Neural progenitor cell (in vitro differentiated cells): ENCODE measurements at regions not wholly inside any gene's neighbourhood (a gene's known extent, or its start where the extent isn't known, plus 50 kb on each side); places are given as distances from the start of the nearest gene placed in this dataset.

Experiments
- DNase-seq: peaks from one replicate; pipeline ENCODE4 v3.0.0-alpha.2; 2016; ENCODE audit warnings: low spot score
- H2AFZ ChIP-seq: fragments of 200-600 bp; sonication (generic); replicated peaks from 2 replicates; pipeline ENCODE4 v1.6.1; 2016; ENCODE audit warnings: antibody characterized with exemption
- H3F3A ChIP-seq: fragments of 200-600 bp; sonication (generic); 2 replicates; pipeline ENCODE4 v1.6.1; 2016; ENCODE audit warnings: antibody characterized with exemption, low read depth
- H3K27ac ChIP-seq: fragments of 200-600 bp; sonication (generic); 2 replicates; pipeline ENCODE4 v1.5.1; 2016; ENCODE audit warnings: mild to moderate bottlenecking
- H3K27me3 ChIP-seq: fragments of 200-600 bp; sonication (generic); 2 replicates; pipeline ENCODE4 v1.6.1; 2016; ENCODE audit warnings: mild to moderate bottlenecking, moderate library complexity
- H3K36me3 ChIP-seq: fragments of 200-600 bp; sonication (generic); 2 replicates; pipeline ENCODE4 v1.5.1; 2016
- H3K4me1 ChIP-seq: fragments of 200-600 bp; sonication (generic); 2 replicates; pipeline ENCODE4 v1.6.1; 2016; ENCODE audit warnings: mixed run types
- H3K4me2 ChIP-seq: fragments of 200-600 bp; sonication (generic); 2 replicates; pipeline ENCODE4 v1.6.1; 2016
- H3K4me3 ChIP-seq: fragments of 200-600 bp; sonication (generic); 2 replicates; pipeline ENCODE4 v1.5.1; 2016
- H3K79me2 ChIP-seq: fragments of 200-600 bp; sonication (generic); 2 replicates; pipeline ENCODE4 v1.6.1; 2016; ENCODE audit warnings: low read depth
- H3K9ac ChIP-seq: fragments of 200-600 bp; sonication (generic); 2 replicates; pipeline ENCODE4 v1.6.1; 2016
- H3K9me3 ChIP-seq: fragments of 200-600 bp; sonication (generic); 2 replicates; pipeline ENCODE4 v1.5.1; 2016; ENCODE audit warnings: low read depth
- H4K20me1 ChIP-seq: fragments of 200-600 bp; sonication (generic); 2 replicates; pipeline ENCODE4 v1.6.1; 2016; ENCODE audit warnings: low read depth
- H3K27ac Mint-ChIP-seq: 3 replicates; pipeline ENCODE4 v1.8.0; 2021; ENCODE audit warnings: mixed read lengths
- H3K27me3 Mint-ChIP-seq: 2 replicates; pipeline ENCODE4 v1.8.0; 2022; ENCODE audit warnings: low read depth, mild to moderate bottlenecking, inconsistent platforms, moderate library complexity, mixed read lengths; ENCODE audit not compliant: insufficient read depth
- H3K36me3 Mint-ChIP-seq: 3 replicates; pipeline ENCODE4 v1.8.0; 2021; ENCODE audit warnings: mixed read lengths
- H3K4me1 Mint-ChIP-seq: 3 replicates; pipeline ENCODE4 v1.8.0; 2021; ENCODE audit warnings: mixed read lengths
- H3K4me3 Mint-ChIP-seq: 3 replicates; pipeline ENCODE4 v1.8.0; 2021; ENCODE audit warnings: mild to moderate bottlenecking, moderate library complexity, mixed read lengths
- H3K9me3 Mint-ChIP-seq: 3 replicates; pipeline ENCODE4 v1.8.0; 2020; ENCODE audit warnings: mixed read lengths
- EZH2 ChIP-seq: fragments of 200-600 bp; sonication (generic); IDR thresholded peaks from 2 replicates; pipeline ENCODE4 v1.6.1; 2017; ENCODE audit warnings: antibody characterized with exemption, mild to moderate bottlenecking, moderate library complexity
- EZH2phosphoT487 ChIP-seq: fragments of 200-600 bp; sonication (generic); IDR thresholded peaks from 2 replicates; pipeline ENCODE4 v1.6.1; 2017; ENCODE audit warnings: antibody characterized with exemption
- TF ChIP-seq, protein P1 (sequence below): fragments of 200-600 bp; sonication (generic); IDR thresholded peaks from 2 replicates; pipeline ENCODE4 v1.5.1; 2017; ENCODE audit warnings: antibody characterized with exemption, mild to moderate bottlenecking

DNA sequence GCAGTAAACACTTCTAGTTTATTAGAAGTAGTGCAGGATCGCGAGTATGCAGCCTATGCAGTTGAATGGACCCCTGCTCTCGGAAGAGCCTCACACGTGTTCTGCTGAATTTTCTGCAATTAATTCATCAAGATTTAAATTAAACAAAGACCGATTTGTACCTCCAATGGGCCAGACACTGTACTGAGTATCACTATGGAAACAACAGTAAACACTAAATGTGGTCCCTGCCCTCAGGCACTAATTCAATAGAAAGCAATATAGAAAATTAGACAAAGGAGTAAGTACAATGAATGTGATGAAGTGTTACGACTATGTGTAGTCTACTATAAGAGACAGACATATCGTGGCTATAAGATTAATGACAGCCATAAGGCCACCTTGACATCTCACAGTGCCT is 740.3 kb upstream of the FRG1 start:
- no peaks in the 10 kb centered on the region for H3K9me3 ChIP-seq
- no peak overlapping the region for H3K4me2 ChIP-seq
- no peak for DNase-seq
- H3K36me3 ChIP-seq: no peaks in the 10 kb centered on the region
- Mint-ChIP-seq H3K4me3 (no peak overlapping the region), H3K27me3 (no peaks in the 10 kb centered on the region), H3K27ac (no peak overlapping the region), H3K9me3 (no peaks in the 10 kb centered on the region), H3K4me1 (no peaks in the 10 kb centered on the region), H3K36me3 (no peaks in the 10 kb centered on the region)
- H2AFZ ChIP-seq: no peak overlapping the region
- no peak overlapping the region for H3K9ac ChIP-seq
- no peak overlapping the region for H3K4me3 ChIP-seq
- TF ChIP-seq EZH2phosphoT487: no peak
- no peak for TF ChIP-seq EZH2
- TF ChIP-seq, protein P1, sequence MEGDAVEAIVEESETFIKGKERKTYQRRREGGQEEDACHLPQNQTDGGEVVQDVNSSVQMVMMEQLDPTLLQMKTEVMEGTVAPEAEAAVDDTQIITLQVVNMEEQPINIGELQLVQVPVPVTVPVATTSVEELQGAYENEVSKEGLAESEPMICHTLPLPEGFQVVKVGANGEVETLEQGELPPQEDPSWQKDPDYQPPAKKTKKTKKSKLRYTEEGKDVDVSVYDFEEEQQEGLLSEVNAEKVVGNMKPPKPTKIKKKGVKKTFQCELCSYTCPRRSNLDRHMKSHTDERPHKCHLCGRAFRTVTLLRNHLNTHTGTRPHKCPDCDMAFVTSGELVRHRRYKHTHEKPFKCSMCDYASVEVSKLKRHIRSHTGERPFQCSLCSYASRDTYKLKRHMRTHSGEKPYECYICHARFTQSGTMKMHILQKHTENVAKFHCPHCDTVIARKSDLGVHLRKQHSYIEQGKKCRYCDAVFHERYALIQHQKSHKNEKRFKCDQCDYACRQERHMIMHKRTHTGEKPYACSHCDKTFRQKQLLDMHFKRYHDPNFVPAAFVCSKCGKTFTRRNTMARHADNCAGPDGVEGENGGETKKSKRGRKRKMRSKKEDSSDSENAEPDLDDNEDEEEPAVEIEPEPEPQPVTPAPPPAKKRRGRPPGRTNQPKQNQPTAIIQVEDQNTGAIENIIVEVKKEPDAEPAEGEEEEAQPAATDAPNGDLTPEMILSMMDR: no peak
- H4K20me1 ChIP-seq: no peaks in the 10 kb centered on the region
- H3K79me2 ChIP-seq: no peaks in the 10 kb centered on the region
- no peaks in the 10 kb centered on the region for H3K4me1 ChIP-seq
- H3F3A ChIP-seq: no peaks in the 10 kb centered on the region
- no peaks in the 10 kb centered on the region for H3K27me3 ChIP-seq
- H3K27ac ChIP-seq: no peak overlapping the region

DNA sequence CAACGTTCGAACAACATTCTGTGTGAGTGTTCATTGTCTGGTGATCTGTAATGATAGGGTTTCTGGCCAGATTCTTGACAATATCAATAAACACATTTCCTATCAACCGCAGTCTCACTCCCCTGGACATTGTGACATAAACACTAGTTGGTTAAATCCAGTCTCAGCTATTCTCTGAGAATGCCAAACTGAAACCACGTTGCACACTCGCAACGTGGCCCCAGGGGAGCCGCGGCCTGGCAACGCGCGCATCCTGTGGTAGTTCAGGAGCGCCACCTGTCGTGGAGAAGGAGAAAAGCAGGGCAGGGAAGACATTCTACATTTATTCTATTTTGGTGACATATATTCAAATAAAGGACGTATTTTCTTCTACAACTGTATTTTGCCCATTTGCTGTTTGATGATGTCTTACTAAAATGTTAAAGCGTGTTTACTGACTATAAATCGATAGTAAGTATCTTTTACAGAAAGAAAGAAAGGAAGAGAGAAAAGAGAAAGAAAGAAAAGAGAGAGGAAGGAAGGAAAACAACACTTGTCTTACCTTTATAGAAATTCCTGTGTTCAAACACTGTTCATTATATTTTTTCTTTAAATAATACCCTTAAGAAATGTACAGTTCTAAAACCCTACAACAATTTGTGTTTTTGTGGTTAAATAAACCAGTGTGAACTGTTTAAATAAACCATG is 738.3 kb upstream of the FRG1 start:
- Mint-ChIP-seq H3K4me1 (no peaks in the 10 kb centered on the region), H3K4me3 (no peak overlapping the region), H3K9me3 (no peaks in the 10 kb centered on the region), H3K36me3 (no peaks in the 10 kb centered on the region), H3K27me3 (no peaks in the 10 kb centered on the region), H3K27ac (no peak overlapping the region)
- peak; percentile 79 for DNase-seq
- no peak overlapping the region for H3K4me3 ChIP-seq
- H3K36me3 ChIP-seq: no peaks in the 10 kb centered on the region
- no peaks in the 10 kb centered on the region for H3K79me2 ChIP-seq
- no peaks in the 10 kb centered on the region for H3K9me3 ChIP-seq
- no peaks in the 10 kb centered on the region for H4K20me1 ChIP-seq
- H3K27me3 ChIP-seq: no peaks in the 10 kb centered on the region
- H3K4me1 ChIP-seq: no peaks in the 10 kb centered on the region
- TF ChIP-seq, protein P1: peak; percentile 98
- no peak for TF ChIP-seq EZH2phosphoT487
- no peaks in the 10 kb centered on the region for H3F3A ChIP-seq
- peak overlapping the region; percentile 31 for H2AFZ ChIP-seq
- H3K9ac ChIP-seq: no peak overlapping the region
- no peak overlapping the region for H3K4me2 ChIP-seq
- no peak overlapping the region for H3K27ac ChIP-seq

DNA sequence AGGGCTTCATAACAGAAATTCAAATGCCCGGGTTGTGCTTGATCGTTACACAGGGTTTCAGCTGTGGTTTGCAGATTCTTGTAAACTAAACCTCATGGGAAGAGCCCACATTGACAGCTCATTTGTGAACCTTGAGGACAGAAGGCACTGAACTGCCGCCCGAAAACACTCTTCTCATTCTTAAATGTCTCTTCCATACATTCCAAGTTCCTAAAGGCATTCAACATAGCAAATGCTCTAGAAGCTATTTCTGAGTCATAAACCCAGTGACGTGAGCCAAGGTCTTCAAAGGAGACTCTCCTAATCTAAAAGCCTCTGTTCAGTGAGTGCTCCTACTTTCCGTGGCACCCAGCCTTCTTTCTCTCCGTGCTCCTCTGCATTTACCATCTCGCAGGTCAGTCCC is 737.8 kb upstream of the FRG1 start:
- Mint-ChIP-seq H3K36me3 (no peaks in the 10 kb centered on the region), H3K9me3 (no peaks in the 10 kb centered on the region), H3K27me3 (peaks cover 3% of the 10 kb centered on the region), H3K4me1 (peaks cover 2% of the 10 kb centered on the region), H3K27ac (no peak overlapping the region), H3K4me3 (no peak overlapping the region)
- H3K4me3 ChIP-seq: no peak overlapping the region
- H2AFZ ChIP-seq: no peak overlapping the region
- no peak for TF ChIP-seq EZH2phosphoT487
- TF ChIP-seq, protein P1: no peak
- TF ChIP-seq EZH2: no peak
- no peaks in the 10 kb centered on the region for H3F3A ChIP-seq
- H3K79me2 ChIP-seq: no peaks in the 10 kb centered on the region
- no peak for DNase-seq
- H4K20me1 ChIP-seq: no peaks in the 10 kb centered on the region
- no peaks in the 10 kb centered on the region for H3K27me3 ChIP-seq
- H3K4me2 ChIP-seq: no peak overlapping the region
- H3K9ac ChIP-seq: no peak overlapping the region
- H3K36me3 ChIP-seq: no peaks in the 10 kb centered on the region
- H3K9me3 ChIP-seq: no peaks in the 10 kb centered on the region
- H3K4me1 ChIP-seq: no peaks in the 10 kb centered on the region
- no peak overlapping the region for H3K27ac ChIP-seq
